ENCODE measurements at regions not wholly inside any gene's neighbourhood (a gene's known extent, or its start where the extent isn't known, plus 50 kb on each side); places are given as distances from the start of the nearest gene placed in this dataset.
A peak's percentile ranks its signal among the peaks of the same experiment; 100 is the strongest.

GRCh38 chr6:134413241-134413643 is 95.3 kb upstream of the SGK1 start:
- Histone ChIP-seq H2AFZ (no peak overlapping the region), H3K9me3 (ENCODE audit: insufficient read depth, low read depth) (no peaks in the 10 kb centered on the region), H3K27me3 (ENCODE audit: insufficient read depth, low read depth) (no peaks in the 10 kb centered on the region), H3K4me2 (no peak overlapping the region), H3K36me3 (ENCODE audit: low read depth) (no peaks in the 10 kb centered on the region), H3K27ac (no peak overlapping the region), H3K4me1 (replicated peaks; ENCODE audit: insufficient read depth) (0 out of 2 replicates have a peak, but pooled peaks cover 4% of the 10 kb centered on the region), H3K79me2 (ENCODE audit: low read depth) (no peaks in the 10 kb centered on the region), H3F3A (ENCODE audit: insufficient read depth, low read depth) (no peaks in the 10 kb centered on the region), H4K20me1 (ENCODE audit: insufficient read depth) (no peaks in the 10 kb centered on the region), H3K4me3 (no peak overlapping the region), H3K9me2 (ENCODE audit: insufficient read depth) (no peaks in the 10 kb centered on the region)
- ChIA-PET CTCF (no interaction called here), POLR2A (ENCODE audit: unreplicated experiment) (interaction anchor here (0.7 kb wide), 1 partner anchor 148 kb away, joined by 4 read pairs; no protein-coding TSS in a partner anchor)
- DNase-seq, result no peak
- no TSS peak for BruUV-seq (replicated peaks)
- intact Hi-C loops (cut with micrococcal nuclease; ENCODE audit: unreplicated experiment), result no loop called here
- no peak for TF ChIP-seq EZH2 (IDR thresholded peaks at IDR 0.05; ENCODE audit: low read depth)
- no peak for TF ChIP-seq CTCF (conservative IDR thresholded peaks at IDR 0.05)

DNA sequence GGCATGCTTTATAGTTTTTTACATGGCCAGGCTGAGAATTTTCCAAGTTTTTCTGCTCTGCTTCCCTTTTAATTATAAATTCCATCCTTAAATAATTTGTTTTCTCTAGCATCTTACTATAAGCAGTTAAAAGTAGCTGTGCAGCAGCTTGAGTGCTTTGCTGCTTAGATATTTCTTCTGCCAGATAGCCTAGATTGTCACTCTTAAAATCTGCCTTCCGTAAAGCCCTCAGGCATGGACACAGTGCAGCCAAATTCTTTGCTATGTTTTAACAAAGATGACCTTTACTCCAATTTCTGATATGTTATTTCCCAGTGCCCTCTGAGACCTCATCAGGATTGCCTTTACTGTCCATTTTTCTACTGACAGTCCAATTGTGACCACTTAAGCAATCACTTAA is 92.6 kb upstream of the SGK1 start:
- Histone ChIP-seq H3K4me2 (0 out of 2 replicates have a peak overlapping the region, but pooled peaks have one; percentile 4), H4K20me1 (ENCODE audit: insufficient read depth) (no peaks in the 10 kb centered on the region), H3F3A (ENCODE audit: insufficient read depth, low read depth) (no peaks in the 10 kb centered on the region), H3K27ac (no peak overlapping the region), H2AFZ (no peak overlapping the region), H3K9me3 (ENCODE audit: insufficient read depth, low read depth) (no peaks in the 10 kb centered on the region), H3K36me3 (ENCODE audit: low read depth) (no peaks in the 10 kb centered on the region), H3K4me1 (replicated peaks; ENCODE audit: insufficient read depth) (peaks cover 13% of the 10 kb centered on the region), H3K27me3 (ENCODE audit: insufficient read depth, low read depth) (no peaks in the 10 kb centered on the region), H3K9me2 (ENCODE audit: insufficient read depth) (no peaks in the 10 kb centered on the region), H3K79me2 (ENCODE audit: low read depth) (no peaks in the 10 kb centered on the region), H3K4me3 (no peak overlapping the region)
- DNase-seq, result no peak
- BruUV-seq (replicated peaks), result no TSS peak
- ChIA-PET CTCF (no interaction called here), POLR2A (ENCODE audit: unreplicated experiment) (no interaction called here)
- intact Hi-C loops (cut with micrococcal nuclease; ENCODE audit: unreplicated experiment), result no loop called here
- TF ChIP-seq CTCF (conservative IDR thresholded peaks at IDR 0.05), result no peak
- no peak for TF ChIP-seq EZH2 (IDR thresholded peaks at IDR 0.05; ENCODE audit: low read depth)

- POLR2A ChIA-PET (ENCODE audit: unreplicated experiment), result interaction anchor here (0.6 kb wide), 1 partner anchor 533 kb away, joined by 5 read pairs; no protein-coding TSS in a partner anchor
- CTCF ChIA-PET, result no interaction called here
- Histone ChIP-seq H3K4me2 (no peak overlapping the region), H3K27me3 (ENCODE audit: insufficient read depth, low read depth) (no peaks in the 10 kb centered on the region), H3K9me2 (ENCODE audit: insufficient read depth) (no peaks in the 10 kb centered on the region), H2AFZ (no peak overlapping the region), H3K9me3 (ENCODE audit: insufficient read depth, low read depth) (no peaks in the 10 kb centered on the region), H3F3A (ENCODE audit: insufficient read depth, low read depth) (no peaks in the 10 kb centered on the region), H3K36me3 (ENCODE audit: low read depth) (no peaks in the 10 kb centered on the region), H3K79me2 (ENCODE audit: low read depth) (no peaks in the 10 kb centered on the region), H3K4me3 (no peak overlapping the region), H3K4me1 (replicated peaks; ENCODE audit: insufficient read depth) (peaks cover 13% of the 10 kb centered on the region), H3K27ac (no peak overlapping the region), H4K20me1 (ENCODE audit: insufficient read depth) (no peaks in the 10 kb centered on the region)
- no TSS peak for BruUV-seq (replicated peaks)
- TF ChIP-seq EZH2 (IDR thresholded peaks at IDR 0.05; ENCODE audit: low read depth), result no peak
- no peak for TF ChIP-seq CTCF (conservative IDR thresholded peaks at IDR 0.05)
- intact Hi-C loops (cut with micrococcal nuclease; ENCODE audit: unreplicated experiment), result no loop called here
- no peak for DNase-seq
Observed at GRCh38 chr6:134407791-134408190, 89.9 kb upstream of the SGK1 start.
